Liver (tissue), 3 donors: ENCODE measurements at regions not wholly inside any gene's neighbourhood (a gene's known extent, or its start where the extent isn't known, plus 50 kb on each side); places are given as distances from the start of the nearest gene placed in this dataset.

Experiments
- CTCF ChIP-seq: fragments of 150-350 bp; IDR thresholded peaks from 2 replicates; pipeline ENCODE4 v1.5.1; 2017; ENCODE audit warnings: improper control_type of control experiment, low read depth, low read length; ENCODE audit not compliant: missing input control
- EGR1 ChIP-seq, 2 donors: IDR thresholded peaks; 2 replicates each; pipeline ENCODE4 v1.6.1; 2016 to 2018; ENCODE audit warnings: antibody characterized with exemption in 2 of 2, low read depth in 2 of 2
- GABPA ChIP-seq, 2 donors: IDR thresholded peaks in 1 of 2; conservative IDR thresholded peaks in 1 of 2; 2 replicates each; pipeline ENCODE4 v1.6.1; 2016; ENCODE audit warnings: antibody characterized with exemption in 2 of 2, mild to moderate bottlenecking in 1 of 2, moderate library complexity in 1 of 2
- HNF4G ChIP-seq: IDR thresholded peaks from 2 replicates; pipeline ENCODE4 v1.6.1; 2016; ENCODE audit warnings: antibody characterized with exemption
- JUND ChIP-seq, 2 donors: IDR thresholded peaks; 2 replicates each; pipeline ENCODE4 v1.6.1; 2016; ENCODE audit warnings: antibody characterized with exemption in 2 of 2
- MAX ChIP-seq: IDR thresholded peaks from 2 replicates; pipeline ENCODE4 v1.6.1; 2016; ENCODE audit warnings: antibody characterized with exemption
- REST ChIP-seq: IDR thresholded peaks from 2 replicates; pipeline ENCODE4 v1.6.1; 2016; ENCODE audit warnings: antibody characterized with exemption, mild to moderate bottlenecking
- RXRA ChIP-seq, 2 donors: IDR thresholded peaks; 2 replicates each; pipeline ENCODE4 v1.6.1; 2017 to 2018; ENCODE audit warnings: antibody characterized with exemption in 2 of 2, mild to moderate bottlenecking in 1 of 2
- donor health status: healthy.
- donor health status: healthy.

- no peak for TF ChIP-seq CTCF
- no peak for TF ChIP-seq REST
- TF ChIP-seq RXRA (IDR thresholded peaks at IDR 0.05) = no peak
- no peak for TF ChIP-seq EGR1 (IDR thresholded peaks at IDR 0.05; ENCODE audit: low read depth in 2 of 2)
- TF ChIP-seq GABPA (IDR thresholded peaks at IDR 0.05 in 1 of 2, conservative IDR thresholded peaks at IDR 0.05 in 1 of 2) = no peak
- no peak for TF ChIP-seq JUND (IDR thresholded peaks at IDR 0.05)
- no peak for TF ChIP-seq MAX
- no peak for TF ChIP-seq HNF4G
These were observed 250.5 kb downstream of the NR2F1-AS1 start for GRCh38 chr5:93330506-93330905.
